Iris pigment epithelial cell (primary cell): ENCODE measurements at regions not wholly inside any gene's neighbourhood (a gene's known extent, or its start where the extent isn't known, plus 50 kb on each side); places are given as distances from the start of the nearest gene placed in this dataset.
A peak's percentile ranks its signal among the peaks of the same experiment; 100 is the strongest.

ENCODE experiments used
- DNase-seq: peaks from one replicate; pipeline ENCODE4 v3.0.0-alpha.2; 2011; ENCODE audit warnings: low read depth

DNA sequence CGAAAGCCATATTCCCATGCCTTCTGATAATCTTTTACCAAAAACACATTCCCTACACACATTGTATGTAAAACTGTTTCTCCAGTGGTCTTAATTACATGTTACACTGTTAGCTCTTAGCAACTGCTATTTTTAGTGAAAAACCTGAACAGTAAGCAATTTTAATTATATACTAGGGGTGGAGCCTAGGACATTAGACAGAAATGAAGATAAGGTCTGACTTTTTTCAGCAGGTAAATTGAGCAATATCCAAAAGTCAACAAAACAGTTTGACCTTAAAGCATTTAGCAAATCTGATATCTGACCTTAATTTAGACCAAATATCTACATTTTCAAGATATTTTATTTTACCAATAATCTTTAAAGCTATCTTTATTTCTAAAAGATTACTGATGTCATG is 60.2 kb downstream of the PDE6H start:
- DNase-seq: no peak

DNA sequence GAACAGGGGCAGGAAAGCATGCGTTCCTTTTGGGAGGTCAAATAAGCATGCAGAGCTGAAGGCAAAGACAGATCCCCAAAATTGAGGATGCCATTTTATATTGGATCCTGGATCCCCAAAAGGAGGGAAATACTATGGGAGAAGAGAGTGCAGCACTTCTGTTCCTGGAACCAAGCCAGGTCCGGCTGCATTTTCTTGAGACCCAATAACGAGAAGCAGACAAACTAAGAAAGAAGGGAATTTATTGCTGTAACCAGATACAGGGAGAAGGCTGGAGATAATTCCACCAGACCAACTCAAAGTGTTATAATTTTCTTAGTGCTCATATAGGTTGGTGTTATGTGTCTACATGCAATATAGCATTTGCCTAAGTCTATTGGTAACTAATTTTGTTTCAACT is 60.8 kb downstream of the PDE6H start:
- DNase-seq: no peak

DNA sequence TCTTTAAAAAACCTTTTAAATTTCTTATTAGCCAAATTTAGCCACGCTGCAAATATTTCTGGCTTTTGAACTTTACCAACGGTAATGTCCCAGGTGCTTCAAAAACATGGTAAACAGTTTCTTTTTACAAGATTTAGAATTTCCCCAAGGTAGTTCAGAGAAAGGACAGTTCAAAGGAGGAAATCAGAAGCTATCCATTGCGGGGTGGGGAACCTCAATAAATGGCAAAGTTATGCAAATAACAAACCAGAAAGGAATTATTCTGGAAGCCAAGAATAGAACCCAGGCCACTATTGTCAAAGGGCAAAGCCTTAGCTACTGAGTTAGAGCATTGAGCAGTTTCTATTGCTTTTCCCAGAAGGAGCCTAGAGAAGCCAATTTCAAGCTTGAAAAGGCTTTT is 62.3 kb downstream of the PDE6H start:
- no peak for DNase-seq

DNA sequence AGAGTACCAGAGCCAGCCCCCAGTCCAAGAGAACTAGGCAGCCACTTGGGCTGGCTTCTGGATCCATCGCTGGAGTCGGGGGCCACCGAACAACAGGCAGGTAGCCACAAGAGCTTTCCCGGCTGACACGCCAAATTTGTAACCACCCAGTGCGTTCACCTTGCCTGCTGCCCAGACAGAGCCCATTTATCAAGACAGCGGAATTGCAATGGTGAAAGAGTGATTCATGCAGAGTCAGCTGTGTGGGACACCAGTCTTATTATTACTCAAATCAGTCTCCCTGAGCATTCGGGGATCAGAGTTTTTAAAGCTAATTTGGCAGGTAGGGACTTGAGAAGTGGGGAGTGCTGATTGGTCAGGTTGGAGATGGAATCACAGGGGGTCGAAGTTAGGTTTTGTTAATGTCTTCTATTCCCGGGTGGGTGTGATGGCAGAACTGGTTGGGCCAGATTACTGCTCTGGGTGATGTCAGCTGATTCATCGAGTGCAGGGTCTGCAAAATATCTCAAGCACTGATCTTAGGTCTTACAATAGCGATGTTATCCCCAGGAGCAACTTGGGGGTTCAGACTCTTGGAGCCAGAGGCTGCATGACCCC is 64.3 kb downstream of the PDE6H start:
- no peak for DNase-seq

DNA sequence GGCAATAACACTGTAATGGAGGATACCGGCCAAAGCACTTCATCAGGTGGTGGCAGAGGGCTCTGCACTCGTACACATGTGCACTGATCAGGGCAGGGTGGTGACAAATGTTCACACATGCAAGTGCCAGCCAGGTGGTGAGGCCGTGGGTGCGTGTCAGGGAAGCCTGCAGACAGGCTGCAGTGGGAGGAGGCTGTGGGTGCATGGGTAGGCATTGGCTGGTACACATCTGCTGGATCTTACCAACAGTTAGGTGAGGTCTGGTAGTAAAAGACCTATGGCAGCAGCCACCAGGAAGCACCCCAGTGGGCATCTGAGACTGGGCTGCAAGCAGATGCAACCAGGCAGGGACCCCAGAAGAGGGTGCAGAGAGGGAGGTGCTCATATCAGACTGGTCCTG is 65.3 kb downstream of the PDE6H start:
- no peak for DNase-seq

DNA sequence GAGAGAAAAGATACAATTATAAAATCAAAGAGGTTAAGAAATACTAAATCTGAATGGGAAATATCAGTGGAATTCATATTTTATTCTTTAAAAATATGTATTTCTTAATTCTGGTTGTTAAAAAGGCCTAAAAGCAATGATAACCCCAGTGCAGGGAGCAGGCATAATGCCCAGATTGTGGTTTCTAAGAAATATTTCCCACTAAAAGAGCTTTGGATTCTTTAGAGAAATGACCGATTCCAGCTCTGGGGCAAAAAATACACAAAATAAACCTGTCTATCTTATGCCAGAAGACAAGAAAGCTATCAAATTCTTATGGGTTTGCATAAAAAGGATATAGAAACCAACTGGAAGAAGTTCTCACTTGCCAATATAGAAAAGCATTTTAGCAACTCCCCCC is 71.6 kb downstream of the PDE6H start:
- peak; percentile 41 for DNase-seq

DNA sequence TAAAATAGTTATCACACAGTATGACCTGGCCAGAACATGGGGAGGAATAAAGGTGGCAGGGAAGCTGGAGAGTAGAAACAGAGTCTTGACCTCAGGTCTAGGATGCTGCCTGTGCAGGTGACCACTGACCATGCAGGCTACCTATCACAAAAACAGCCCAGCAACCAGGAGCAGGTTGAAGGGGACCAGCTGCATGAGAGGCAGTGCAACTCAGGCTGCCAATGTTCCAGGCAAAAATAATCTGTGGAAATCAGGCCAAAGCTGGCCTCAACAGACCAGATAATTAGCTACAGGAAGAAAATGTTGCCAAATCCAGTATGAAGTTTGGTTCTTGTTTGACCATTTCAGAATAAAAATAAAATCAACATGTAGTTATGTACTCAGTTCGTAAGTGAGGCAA is 72.6 kb downstream of the PDE6H start:
- DNase-seq: no peak

DNA sequence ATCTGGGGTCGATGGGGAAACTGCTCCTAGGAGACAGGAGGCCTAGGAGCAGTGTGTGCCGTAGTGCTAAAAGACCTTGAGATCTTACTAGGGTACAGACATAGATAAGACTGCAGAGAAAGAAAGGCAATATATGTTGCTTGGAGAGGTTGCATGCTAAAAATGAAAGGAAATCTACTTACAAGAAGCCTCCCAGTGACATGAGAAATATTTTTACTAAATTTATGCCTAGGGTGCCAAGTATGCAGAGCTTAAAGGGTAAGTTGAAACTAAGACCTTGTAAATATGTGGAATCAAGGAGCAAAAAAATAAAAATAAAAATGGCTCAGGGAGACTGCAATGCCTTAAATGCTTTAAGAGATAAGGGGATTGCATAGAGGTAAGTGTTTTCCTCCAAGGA is 74.8 kb downstream of the PDE6H start:
- DNase-seq: no peak

DNA sequence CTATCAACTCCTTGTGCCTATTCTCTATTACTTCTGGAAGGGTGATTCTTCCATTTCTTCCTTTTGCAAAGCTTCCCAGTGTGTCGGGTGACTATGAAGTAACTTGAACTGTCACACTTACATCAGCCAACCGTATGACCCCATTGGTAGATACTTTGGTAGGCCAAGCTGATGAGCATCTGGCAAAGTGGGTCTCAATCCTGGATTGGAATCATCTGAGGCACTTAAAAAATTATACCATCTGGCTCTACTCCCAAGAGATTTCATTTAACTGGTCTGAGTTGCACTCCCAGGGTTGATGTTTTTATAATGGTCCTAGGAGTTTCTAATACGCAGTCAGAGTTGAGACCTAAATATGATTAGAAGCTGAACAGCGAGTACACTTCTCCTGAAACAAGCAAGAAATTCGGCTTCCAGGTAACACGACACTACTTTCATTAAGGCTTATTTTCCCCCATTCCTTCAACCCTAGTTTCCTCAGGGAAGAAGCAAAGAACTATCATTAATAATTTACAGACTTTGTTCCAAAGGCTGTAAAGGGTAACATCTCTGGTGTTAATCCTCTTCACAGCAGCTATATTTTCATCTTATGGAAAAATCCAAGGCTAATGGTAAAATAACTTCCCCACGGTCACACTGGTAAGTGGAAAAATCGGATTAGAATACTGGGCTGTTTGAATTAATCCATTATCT is 76.8 kb downstream of the PDE6H start:
- no peak for DNase-seq

DNA sequence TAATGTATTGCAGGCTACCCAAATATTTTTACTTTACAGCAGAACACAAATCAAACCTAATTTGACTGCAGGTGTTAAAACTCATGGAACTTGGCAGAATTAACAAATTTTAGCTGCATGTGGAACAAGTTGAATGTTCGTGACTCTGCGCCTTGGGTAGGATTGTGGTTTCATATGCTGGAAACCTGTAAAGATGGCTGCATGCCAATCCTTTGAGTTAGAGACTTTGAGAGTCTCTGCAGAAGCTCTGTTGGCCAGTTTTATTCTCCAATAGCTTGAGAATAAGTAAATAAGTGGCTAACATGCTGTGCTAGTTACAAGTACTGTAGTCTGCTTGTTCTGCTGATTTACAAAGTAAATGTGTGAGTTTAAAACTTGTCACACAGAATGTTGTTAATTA is 77.8 kb downstream of the PDE6H start:
- no peak for DNase-seq

DNA sequence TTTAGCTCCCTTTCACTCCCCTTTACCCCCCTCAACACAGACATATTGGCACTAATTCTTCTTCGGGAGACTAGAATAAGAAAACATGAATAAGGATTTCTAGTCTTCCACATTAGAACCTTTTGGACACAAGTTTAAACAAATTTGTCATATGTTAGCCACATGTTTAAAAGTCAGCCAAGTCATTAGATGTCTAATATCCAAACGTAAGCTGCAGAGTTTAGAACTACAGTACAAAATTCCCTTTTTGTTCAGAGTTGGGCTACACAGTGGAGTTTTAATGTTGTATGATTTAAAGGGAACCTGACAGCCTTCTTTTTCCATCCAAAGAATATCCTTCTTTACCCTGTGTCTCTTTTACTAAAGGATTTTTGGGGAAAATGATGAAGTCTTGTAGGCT is 79.8 kb downstream of the PDE6H start:
- no peak for DNase-seq

DNA sequence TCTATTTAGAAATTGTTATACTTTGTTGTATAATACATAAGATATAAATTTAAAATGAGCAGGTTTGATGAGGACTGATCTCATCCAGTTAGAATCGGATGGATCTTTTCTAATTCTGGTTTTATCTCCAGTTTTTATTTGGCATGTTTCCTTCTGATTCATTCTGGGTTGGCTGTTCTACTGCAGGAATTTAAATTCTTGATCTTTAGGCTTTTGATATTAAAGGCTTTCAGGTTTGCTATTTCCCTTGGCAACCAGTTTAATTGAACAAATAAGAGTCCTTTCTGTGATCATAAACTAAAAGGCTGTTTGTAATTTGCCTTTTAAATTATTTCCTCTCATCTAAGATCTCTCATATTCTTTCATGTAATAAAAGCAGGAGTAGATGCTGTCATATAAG is 83.4 kb downstream of the PDE6H start:
- no peak for DNase-seq
